GM18858 (cell line): ENCODE measurements at regions not wholly inside any gene's neighbourhood (a gene's known extent, or its start where the extent isn't known, plus 50 kb on each side); places are given as distances from the start of the nearest gene placed in this dataset.

Experiments
- ATAC-seq: cut with Tn5 transposase; IDR thresholded peaks from one replicate; pipeline ENCODE4 v1.9.1; 2021; ENCODE audit not compliant: unreplicated experiment

- ATAC-seq = no peak
Observed at GRCh38 chr17:27390540-27390939, 65.7 kb upstream of the KSR1 start.

GRCh38 chr17:27391427-27391826 is 64.8 kb upstream of the KSR1 start:
- no peak for ATAC-seq

- ATAC-seq = no peak
Observed at GRCh38 chr17:27396045-27396444, 60.2 kb upstream of the KSR1 start.

GRCh38 chr17:27396941-27397340 is 59.3 kb upstream of the KSR1 start:
- no peak for ATAC-seq

GRCh38 chr17:27398691-27399090 is 57.6 kb upstream of the KSR1 start:
- ATAC-seq = no peak

GRCh38 chr17:27400991-27401390 is 55.3 kb upstream of the KSR1 start:
- no peak for ATAC-seq

GRCh38 chr17:27402943-27403342 is 53.3 kb upstream of the KSR1 start:
- no peak for ATAC-seq

- ATAC-seq = no peak
Observed at GRCh38 chr17:27403480-27404005, 52.7 kb upstream of the KSR1 start.

- ATAC-seq = no peak
Observed at GRCh38 chr17:27404676-27405075, 51.6 kb upstream of the KSR1 start.
